ENCODE measurements at regions not wholly inside any gene's neighbourhood (a gene's known extent, or its start where the extent isn't known, plus 50 kb on each side); places are given as distances from the start of the nearest gene placed in this dataset.

DNA sequence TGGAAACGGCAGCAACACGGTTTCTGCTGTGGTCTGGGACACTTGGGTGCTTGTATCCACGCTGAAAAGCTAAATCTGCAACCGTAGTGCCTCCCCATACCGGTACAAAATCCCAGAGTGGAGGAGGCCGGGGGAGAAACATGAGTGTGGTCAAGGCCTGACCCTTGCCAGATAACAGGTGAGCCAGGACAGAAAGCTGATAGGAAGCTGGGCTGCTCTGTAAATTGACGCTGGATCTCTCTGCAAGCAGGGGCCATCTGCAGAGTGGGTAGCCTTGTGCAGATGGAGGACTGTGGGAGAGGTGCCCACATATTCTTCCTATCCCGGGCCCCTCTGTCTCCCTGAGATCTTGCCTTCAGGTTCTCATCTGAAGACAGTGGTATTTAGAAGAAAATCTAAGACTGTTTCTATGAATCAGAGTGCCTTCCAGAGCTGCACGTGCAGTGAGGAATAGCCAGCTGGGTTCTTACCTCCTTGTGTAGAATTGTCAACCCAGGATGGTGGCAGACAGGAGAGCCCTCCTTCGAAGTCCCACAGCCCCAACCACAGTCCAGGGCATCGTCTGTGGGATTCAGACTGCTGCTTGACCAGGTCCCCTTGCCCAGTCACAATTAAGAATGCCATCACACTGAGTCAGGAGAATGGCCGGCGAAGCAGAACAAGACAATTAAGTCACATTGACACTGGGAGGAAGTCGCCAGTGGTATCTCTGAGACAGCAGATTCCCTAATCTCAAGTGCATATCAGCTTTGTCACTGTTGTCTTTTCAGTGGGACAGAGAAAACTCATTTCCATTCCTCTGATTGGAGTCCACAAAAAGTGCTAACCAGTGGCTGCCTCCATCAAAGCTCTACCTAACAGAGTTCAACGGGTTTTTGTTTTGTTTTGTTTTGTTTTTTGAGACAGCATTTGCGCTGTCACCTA is 100.0 kb upstream of the RIPOR2 start:
- H3K27me3 ChIP-seq, result no peaks in the 10 kb centered on the region
- TF ChIP-seq EP300 (IDR thresholded peaks at IDR 0.05) (no peak), POLR2A (IDR thresholded peaks at IDR 0.05) (no peak), POLR2AphosphoS5 (IDR thresholded peaks at IDR 0.05) (no peak)
- TF ChIP-seq, protein P1, sequence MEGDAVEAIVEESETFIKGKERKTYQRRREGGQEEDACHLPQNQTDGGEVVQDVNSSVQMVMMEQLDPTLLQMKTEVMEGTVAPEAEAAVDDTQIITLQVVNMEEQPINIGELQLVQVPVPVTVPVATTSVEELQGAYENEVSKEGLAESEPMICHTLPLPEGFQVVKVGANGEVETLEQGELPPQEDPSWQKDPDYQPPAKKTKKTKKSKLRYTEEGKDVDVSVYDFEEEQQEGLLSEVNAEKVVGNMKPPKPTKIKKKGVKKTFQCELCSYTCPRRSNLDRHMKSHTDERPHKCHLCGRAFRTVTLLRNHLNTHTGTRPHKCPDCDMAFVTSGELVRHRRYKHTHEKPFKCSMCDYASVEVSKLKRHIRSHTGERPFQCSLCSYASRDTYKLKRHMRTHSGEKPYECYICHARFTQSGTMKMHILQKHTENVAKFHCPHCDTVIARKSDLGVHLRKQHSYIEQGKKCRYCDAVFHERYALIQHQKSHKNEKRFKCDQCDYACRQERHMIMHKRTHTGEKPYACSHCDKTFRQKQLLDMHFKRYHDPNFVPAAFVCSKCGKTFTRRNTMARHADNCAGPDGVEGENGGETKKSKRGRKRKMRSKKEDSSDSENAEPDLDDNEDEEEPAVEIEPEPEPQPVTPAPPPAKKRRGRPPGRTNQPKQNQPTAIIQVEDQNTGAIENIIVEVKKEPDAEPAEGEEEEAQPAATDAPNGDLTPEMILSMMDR (IDR thresholded peaks at IDR 0.05), result no peak
- H3K4me1 ChIP-seq, result no peaks in the 10 kb centered on the region
- H3K4me3 ChIP-seq, result no peak overlapping the region
- DNase-seq (ENCODE audit: low spot score in 2 of 2), result no peak
- 85% methylated on average over 16 of the region's 16 CpGs for WGBS
- H3K9me3 ChIP-seq, result no peaks in the 10 kb centered on the region
- no peak overlapping the region for H3K27ac ChIP-seq
- H3K36me3 ChIP-seq, result no peaks in the 10 kb centered on the region

DNA sequence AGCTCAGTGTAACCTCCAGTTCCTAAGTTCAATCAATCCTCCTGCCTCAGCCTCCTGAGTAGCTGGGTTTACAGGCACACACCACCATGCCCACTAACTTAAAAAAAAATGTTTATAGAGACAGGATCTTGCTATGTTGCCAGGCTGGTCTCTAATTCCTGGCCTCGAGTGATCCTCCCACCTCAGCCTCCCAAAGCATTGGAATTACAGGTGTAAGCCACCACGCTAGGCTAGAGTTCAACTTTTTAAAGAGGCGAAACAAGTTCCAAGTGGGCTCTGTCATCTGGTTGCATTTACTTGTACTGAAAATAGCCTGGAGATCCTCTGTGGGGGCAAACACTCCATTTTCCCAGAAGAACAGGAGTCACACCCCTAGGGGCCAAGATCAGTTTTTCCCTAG is 100.7 kb upstream of the RIPOR2 start:
- WGBS, result 98% methylated on average over 3 of the region's 3 CpGs
- DNase-seq (ENCODE audit: low spot score in 2 of 2), result no peak
- H3K27ac ChIP-seq, result no peak overlapping the region
- no peaks in the 10 kb centered on the region for H3K9me3 ChIP-seq
- no peaks in the 10 kb centered on the region for H3K36me3 ChIP-seq
- no peaks in the 10 kb centered on the region for H3K4me1 ChIP-seq
- TF ChIP-seq EP300 (IDR thresholded peaks at IDR 0.05), result no peak
- TF ChIP-seq, protein P1 (IDR thresholded peaks at IDR 0.05), result no peak
- no peak for TF ChIP-seq POLR2A (IDR thresholded peaks at IDR 0.05)
- no peak for TF ChIP-seq POLR2AphosphoS5 (IDR thresholded peaks at IDR 0.05)
- no peak overlapping the region for H3K4me3 ChIP-seq
- no peaks in the 10 kb centered on the region for H3K27me3 ChIP-seq

DNA sequence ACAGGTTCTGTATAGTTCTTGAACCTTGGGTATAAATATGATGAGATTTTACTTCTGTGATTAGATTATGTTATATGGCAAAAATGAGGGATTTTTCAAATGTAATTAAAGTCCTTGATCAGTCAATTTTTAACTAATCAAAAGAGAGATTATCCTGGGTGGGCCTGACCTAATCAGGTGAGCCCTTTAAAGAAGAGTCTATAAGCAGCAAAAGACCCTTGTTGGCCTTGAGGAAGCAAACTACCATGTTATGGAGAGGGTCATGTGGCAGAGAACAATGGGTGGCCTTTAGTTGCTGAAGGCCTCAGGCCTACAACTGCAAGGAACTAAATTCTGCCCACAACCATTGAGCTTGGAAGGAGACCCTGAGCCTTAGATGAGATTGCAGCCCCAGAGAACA is 102.5 kb upstream of the RIPOR2 start:
- Histone ChIP-seq H3K4me3 (no peak overlapping the region), H3K27ac (no peak overlapping the region), H3K27me3 (no peaks in the 10 kb centered on the region), H3K36me3 (no peaks in the 10 kb centered on the region), H3K4me1 (no peaks in the 10 kb centered on the region), H3K9me3 (no peaks in the 10 kb centered on the region)
- DNase-seq (ENCODE audit: low spot score in 2 of 2), result no peak
- no peak for TF ChIP-seq EP300 (IDR thresholded peaks at IDR 0.05)
- no peak for TF ChIP-seq POLR2AphosphoS5 (IDR thresholded peaks at IDR 0.05)
- no peak for TF ChIP-seq POLR2A (IDR thresholded peaks at IDR 0.05)
- TF ChIP-seq, protein P1 (IDR thresholded peaks at IDR 0.05), result no peak

- no peak overlapping the region for H3K27ac ChIP-seq
- TF ChIP-seq POLR2A (IDR thresholded peaks at IDR 0.05) (no peak), EP300 (IDR thresholded peaks at IDR 0.05) (no peak), POLR2AphosphoS5 (IDR thresholded peaks at IDR 0.05) (no peak)
- TF ChIP-seq, protein P1 (IDR thresholded peaks at IDR 0.05), result no peak
- no peak overlapping the region for H3K4me3 ChIP-seq
- no peaks in the 10 kb centered on the region for H3K27me3 ChIP-seq
- H3K9me3 ChIP-seq, result no peaks in the 10 kb centered on the region
- DNase-seq (ENCODE audit: low spot score in 2 of 2), result no peak
- 72% methylated on average over 6 of the region's 6 CpGs for WGBS
- H3K4me1 ChIP-seq, result no peaks in the 10 kb centered on the region
- no peaks in the 10 kb centered on the region for H3K36me3 ChIP-seq
These were observed 103.2 kb upstream of the RIPOR2 start for GRCh38 chr6:25038999-25039398.

DNA sequence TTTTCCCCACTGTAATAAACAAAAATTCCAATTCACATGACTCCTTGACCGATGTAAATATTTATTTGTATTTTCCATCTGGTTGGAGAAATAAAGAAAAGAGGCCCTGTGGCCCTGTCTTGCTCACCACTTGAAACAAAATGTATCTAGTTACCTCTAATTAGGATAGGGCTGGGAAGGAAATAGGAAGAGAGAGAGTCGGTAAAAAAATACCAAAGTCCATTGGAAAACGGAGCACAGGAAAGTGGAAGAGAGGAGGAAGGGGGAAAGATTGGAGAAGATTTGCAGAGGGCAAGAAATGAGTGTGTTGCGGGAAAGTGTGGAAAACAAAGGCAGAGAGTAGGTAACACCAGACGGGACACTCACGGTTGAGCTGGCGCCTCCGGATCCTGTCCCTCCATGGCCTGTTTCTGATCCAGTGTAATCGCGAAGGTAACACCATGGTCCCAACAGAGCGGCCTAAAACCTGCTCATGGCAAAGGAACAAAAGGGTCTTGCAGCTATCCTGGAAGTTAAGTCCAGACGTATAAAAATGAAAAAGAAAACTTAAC is 105.8 kb upstream of the RIPOR2 start:
- H3K9me3 ChIP-seq, result no peaks in the 10 kb centered on the region
- no peak for DNase-seq (ENCODE audit: low spot score in 2 of 2)
- 71% methylated on average over 12 of the region's 12 CpGs for WGBS
- no peaks in the 10 kb centered on the region for H3K36me3 ChIP-seq
- H3K27me3 ChIP-seq, result no peaks in the 10 kb centered on the region
- peak overlapping the region; percentile 19 for H3K4me3 ChIP-seq
- TF ChIP-seq POLR2AphosphoS5 (IDR thresholded peaks at IDR 0.05), result no peak
- no peak for TF ChIP-seq POLR2A (IDR thresholded peaks at IDR 0.05)
- TF ChIP-seq EP300 (IDR thresholded peaks at IDR 0.05), result no peak
- TF ChIP-seq, protein P1 (IDR thresholded peaks at IDR 0.05), result no peak
- no peaks in the 10 kb centered on the region for H3K4me1 ChIP-seq
- H3K27ac ChIP-seq, result no peak overlapping the region
